Testis (tissue), 2 donors: ENCODE measurements at regions not wholly inside any gene's neighbourhood (a gene's known extent, or its start where the extent isn't known, plus 50 kb on each side); places are given as distances from the start of the nearest gene placed in this dataset.

Source experiments
- DNase-seq: peaks from one replicate; pipeline ENCODE4 v3.0.0-alpha.2; 2019
- H3K27ac ChIP-seq, 2 donors: fragments of 200-600 bp; sonication (generic); one replicate each; pipeline ENCODE4 v1.5.1; 2019
- H3K27me3 ChIP-seq: fragments of 200-600 bp; sonication (generic); one replicate; pipeline ENCODE4 v1.5.1; 2019
- H3K36me3 ChIP-seq: fragments of 200-600 bp; sonication (generic); one replicate; pipeline ENCODE4 v1.5.1; 2017; ENCODE audit warnings: low read depth; ENCODE audit errors: missing control alignments
- H3K4me1 ChIP-seq: fragments of 200-600 bp; sonication (generic); one replicate; pipeline ENCODE4 v1.5.1; 2019
- H3K4me3 ChIP-seq, 2 donors: fragments of 200-600 bp; sonication (generic); one replicate each; pipeline ENCODE4 v1.5.1; 2017 to 2019
- H3K9me3 ChIP-seq: fragments of 200-600 bp; sonication (generic); one replicate; pipeline ENCODE4 v1.5.1; 2017
- POLR2A ChIP-seq: fragments of 450-650 bp; IDR thresholded peaks from one replicate; pipeline ENCODE4 v1.6.1; 2017; ENCODE audit warnings: antibody characterized with exemption, mild to moderate bottlenecking, moderate library complexity
- WGBS, 2 donors: methylation state at CpG; one replicate each; pipeline ENCODE4 v1.1.5; 2018; 5-methylcytosine and 5-hydroxymethylcytosine counted together
- intact Hi-C: fragments of 100-400 bp; cut with DNase I; formaldehyde crosslinking; loops from one replicate; pipeline ENCODE4 v1.15.1; 2023; ENCODE audit warnings: low total_unique reads
- TF ChIP-seq, protein P1 (sequence below), 3 experiments: fragments of 450-650 bp in 2 of 3; fragments of 200-600 bp in 1 of 3; sonication (generic) in 1 of 3; IDR thresholded peaks; one replicate each; pipeline ENCODE4 v1.5.1; 2016 to 2019; ENCODE audit warnings: antibody characterized with exemption in 3 of 3, mild to moderate bottlenecking in 2 of 3, moderate library complexity in 1 of 3

- 72 to 94% methylated on average over 2 of the region's 2 CpGs for WGBS, 2 donors
- no peak for DNase-seq
These were observed 406.2 kb downstream of the MFSD1 start for GRCh38 chr3:159208050-159208449.

DNA sequence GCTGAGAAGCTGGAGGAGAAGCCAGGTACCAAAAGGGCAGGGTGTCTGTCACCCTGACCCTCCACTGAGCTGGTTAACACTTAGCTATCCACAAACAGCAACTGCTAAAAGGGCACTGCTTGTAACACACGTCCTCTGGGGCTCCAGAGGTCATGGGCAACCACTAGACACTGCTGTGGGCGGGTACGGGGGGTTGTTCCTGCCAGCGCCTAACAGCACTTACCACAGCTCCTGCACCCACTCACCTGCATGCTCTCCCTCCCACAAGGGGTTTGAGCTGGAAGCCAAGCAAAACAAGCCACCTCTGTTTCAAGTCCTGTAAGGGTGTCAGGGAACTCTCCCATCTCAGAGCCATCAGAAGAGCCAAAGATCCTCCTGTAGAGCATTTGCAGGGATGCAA lies 407.6 kb downstream of the MFSD1 start:
- Histone ChIP-seq H3K27ac (no peak overlapping the region), H3K27me3 (no peaks in the 10 kb centered on the region), H3K9me3 (no peaks in the 10 kb centered on the region), H3K4me3 (no peak overlapping the region), H3K36me3 (no peaks in the 10 kb centered on the region), H3K4me1 (no peaks in the 10 kb centered on the region)
- TF ChIP-seq, protein P1, sequence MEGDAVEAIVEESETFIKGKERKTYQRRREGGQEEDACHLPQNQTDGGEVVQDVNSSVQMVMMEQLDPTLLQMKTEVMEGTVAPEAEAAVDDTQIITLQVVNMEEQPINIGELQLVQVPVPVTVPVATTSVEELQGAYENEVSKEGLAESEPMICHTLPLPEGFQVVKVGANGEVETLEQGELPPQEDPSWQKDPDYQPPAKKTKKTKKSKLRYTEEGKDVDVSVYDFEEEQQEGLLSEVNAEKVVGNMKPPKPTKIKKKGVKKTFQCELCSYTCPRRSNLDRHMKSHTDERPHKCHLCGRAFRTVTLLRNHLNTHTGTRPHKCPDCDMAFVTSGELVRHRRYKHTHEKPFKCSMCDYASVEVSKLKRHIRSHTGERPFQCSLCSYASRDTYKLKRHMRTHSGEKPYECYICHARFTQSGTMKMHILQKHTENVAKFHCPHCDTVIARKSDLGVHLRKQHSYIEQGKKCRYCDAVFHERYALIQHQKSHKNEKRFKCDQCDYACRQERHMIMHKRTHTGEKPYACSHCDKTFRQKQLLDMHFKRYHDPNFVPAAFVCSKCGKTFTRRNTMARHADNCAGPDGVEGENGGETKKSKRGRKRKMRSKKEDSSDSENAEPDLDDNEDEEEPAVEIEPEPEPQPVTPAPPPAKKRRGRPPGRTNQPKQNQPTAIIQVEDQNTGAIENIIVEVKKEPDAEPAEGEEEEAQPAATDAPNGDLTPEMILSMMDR (IDR thresholded peaks at IDR 0.05) = no peak
- TF ChIP-seq POLR2A = no peak
- intact Hi-C loops = no loop called here
- DNase-seq = no peak
- 33 to 67% methylated on average over 1 to 4 of the region's 4 CpGs for WGBS, 2 donors

More at GRCh38 chr3:159208050-159208449, 406.2 kb downstream of the MFSD1 start:
- intact Hi-C loops = no loop called here
- H3K4me3 ChIP-seq = no peak overlapping the region
- no peaks in the 10 kb centered on the region for H3K36me3 ChIP-seq
- H3K9me3 ChIP-seq = no peaks in the 10 kb centered on the region
- no peaks in the 10 kb centered on the region for H3K27me3 ChIP-seq
- TF ChIP-seq, protein P1 (IDR thresholded peaks at IDR 0.05) = no peak
- TF ChIP-seq POLR2A = no peak
- no peak overlapping the region for H3K27ac ChIP-seq
- no peaks in the 10 kb centered on the region for H3K4me1 ChIP-seq

DNA sequence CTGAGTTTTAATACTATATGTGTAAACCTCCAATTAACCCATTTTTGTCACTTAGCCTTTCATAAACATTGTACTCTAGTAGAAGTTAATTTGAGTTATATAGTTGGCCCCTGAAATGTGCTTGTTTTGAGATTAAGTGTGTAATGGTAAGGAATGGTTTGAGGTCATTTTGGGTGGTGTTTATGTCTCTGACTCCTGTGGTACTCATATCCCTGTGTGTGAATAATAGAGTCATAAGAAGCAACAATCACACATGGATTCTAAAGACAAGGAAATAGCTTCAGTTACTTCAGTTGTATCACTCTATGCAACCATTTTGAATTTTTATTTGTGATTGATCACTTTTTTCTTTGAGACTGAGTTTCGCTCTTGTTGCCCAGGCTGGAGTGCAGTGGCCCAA lies 408.5 kb downstream of the MFSD1 start:
- Histone ChIP-seq H3K27ac (no peak overlapping the region), H3K27me3 (no peaks in the 10 kb centered on the region), H3K4me1 (no peaks in the 10 kb centered on the region), H3K36me3 (no peaks in the 10 kb centered on the region), H3K9me3 (no peaks in the 10 kb centered on the region), H3K4me3 (no peak overlapping the region)
- TF ChIP-seq, protein P1 (IDR thresholded peaks at IDR 0.05) = no peak
- TF ChIP-seq POLR2A = no peak
- DNase-seq = no peak
- 92 to 100% methylated on average over 1 of the region's 1 CpG for WGBS, 2 donors
- intact Hi-C loops = no loop called here

DNA sequence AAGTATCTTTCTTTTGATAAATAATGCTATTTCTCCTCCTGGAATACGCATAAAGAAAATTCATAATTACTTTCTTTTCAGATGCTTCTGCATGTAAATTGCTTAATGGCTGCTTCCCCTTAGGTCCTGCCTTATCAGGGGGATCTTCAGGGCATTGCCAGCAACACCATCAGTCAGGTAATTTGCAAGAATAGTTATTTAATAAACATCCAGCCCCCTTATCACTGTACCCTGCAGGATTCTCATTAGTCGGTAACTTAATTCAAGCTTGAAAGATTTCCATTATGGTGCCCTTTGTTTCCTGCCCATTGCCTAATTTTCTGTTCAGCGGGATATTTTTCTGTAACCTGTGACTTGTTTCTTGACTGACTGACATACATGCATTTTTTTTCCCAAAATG lies 414.5 kb downstream of the MFSD1 start:
- H3K4me3 ChIP-seq = no peak overlapping the region
- no peak for DNase-seq
- TF ChIP-seq, protein P1 (IDR thresholded peaks at IDR 0.05) = no peak
- no peak for TF ChIP-seq POLR2A
- no peaks in the 10 kb centered on the region for H3K36me3 ChIP-seq
- H3K4me1 ChIP-seq = no peaks in the 10 kb centered on the region
- intact Hi-C loops = no loop called here
- H3K9me3 ChIP-seq = no peaks in the 10 kb centered on the region
- WGBS, 2 donors = 95 to 98% methylated on average over 3 of the region's 3 CpGs
- H3K27me3 ChIP-seq = no peaks in the 10 kb centered on the region
- no peak overlapping the region for H3K27ac ChIP-seq

DNA sequence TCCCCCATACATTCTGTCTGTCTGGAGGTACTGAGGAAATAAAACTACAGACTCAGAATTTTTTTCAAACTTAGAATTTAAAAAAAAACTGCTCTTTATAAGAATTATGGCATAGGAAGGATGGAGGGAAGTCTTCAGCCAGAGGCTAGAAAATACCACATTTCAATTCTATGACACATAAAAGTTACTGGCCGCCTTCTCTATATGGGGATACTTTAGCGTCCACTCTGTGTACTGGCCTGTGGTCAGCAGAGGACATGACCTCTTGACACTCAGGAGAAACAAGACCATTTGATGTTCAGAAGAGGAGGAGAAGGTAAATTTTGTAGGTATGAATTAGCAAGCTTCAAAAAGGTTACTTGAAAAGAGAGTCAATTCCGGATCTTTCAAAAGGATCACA lies 417.4 kb downstream of the MFSD1 start:
- no peak for TF ChIP-seq POLR2A
- TF ChIP-seq, protein P1 (IDR thresholded peaks at IDR 0.05) = no peak
- Histone ChIP-seq H3K36me3 (no peaks in the 10 kb centered on the region), H3K4me3 (no peak overlapping the region), H3K27me3 (no peaks in the 10 kb centered on the region), H3K4me1 (no peaks in the 10 kb centered on the region), H3K9me3 (no peaks in the 10 kb centered on the region), H3K27ac (no peak overlapping the region)
- intact Hi-C loops = no loop called here
- 88 to 92% methylated on average over 3 of the region's 3 CpGs for WGBS, 2 donors
- DNase-seq = no peak
